ENCODE measurements at regions not wholly inside any gene's neighbourhood (a gene's known extent, or its start where the extent isn't known, plus 50 kb on each side); places are given as distances from the start of the nearest gene placed in this dataset.

- Histone ChIP-seq H3K9me3 (ENCODE audit: control insufficient read depth, low read depth, low read length) (no peaks in the 10 kb centered on the region), H3K79me2 (ENCODE audit: control insufficient read depth, insufficient read depth, low read length) (no peaks in the 10 kb centered on the region), H3K9me1 (ENCODE audit: control insufficient read depth, extremely low read depth, insufficient read depth, low read length) (no peaks in the 10 kb centered on the region), H4K20me1 (ENCODE audit: control insufficient read depth, extremely low read depth, insufficient read depth, low read length) (no peaks in the 10 kb centered on the region), H2AFZ (ENCODE audit: control insufficient read depth, low read length) (no peak overlapping the region), H3K4me3 (ENCODE audit: control insufficient read depth in 2 of 3, extremely low read depth in 1 of 3, insufficient read depth in 2 of 3, low read depth in 1 of 3, low read length in 3 of 3) (no peak overlapping the region), H3K9ac (ENCODE audit: control insufficient read depth, extremely low read depth, insufficient read depth, low read length) (no peak overlapping the region), H3K4me1 (ENCODE audit: control insufficient read depth, extremely low read depth, insufficient read depth, low read length) (no peaks in the 10 kb centered on the region), H3K4me2 (ENCODE audit: control insufficient read depth, extremely low read depth, insufficient read depth, low read depth, low read length) (no peak overlapping the region), H3K36me3 (ENCODE audit: control insufficient read depth in 2 of 2, extremely low read depth in 1 of 2, insufficient read depth in 2 of 2, low read length in 2 of 2) (no peaks in the 10 kb centered on the region), H3K27ac (ENCODE audit: control insufficient read depth, insufficient read depth, low read length) (no peak overlapping the region), H3K27me3 (ENCODE audit: control insufficient read depth, extremely low read depth, insufficient read depth, low read length) (no peaks in the 10 kb centered on the region)
- DNase-seq (ENCODE audit: low read depth, low spot score) (no peak), FAIRE-seq (no peak)
- dilution Hi-C loops (cut with MboI; ENCODE audit: extremely low pct_ligation_motif_present, low sequenced_read_pairs): no loop called here
- TF ChIP-seq CTCF (optimal IDR thresholded peaks at IDR 0.05 in 1 of 3, IDR thresholded peaks at IDR 0.05 in 1 of 3, conservative IDR thresholded peaks at IDR 0.05 in 1 of 3; ENCODE audit: extremely low read depth in 1 of 3, insufficient read depth in 2 of 3, low read length in 3 of 3) (no peak), EZH2 (IDR thresholded peaks at IDR 0.05; ENCODE audit: low read length) (no peak)
Measured at GRCh38 chr6:165110860-165111259, 198.5 kb downstream of the C6orf118 start.

- no peak overlapping the region for H3K27ac ChIP-seq (ENCODE audit: control insufficient read depth, insufficient read depth, low read length)
- TF ChIP-seq EZH2 (IDR thresholded peaks at IDR 0.05; ENCODE audit: low read length) (no peak), CTCF (optimal IDR thresholded peaks at IDR 0.05 in 1 of 3, IDR thresholded peaks at IDR 0.05 in 1 of 3, conservative IDR thresholded peaks at IDR 0.05 in 1 of 3; ENCODE audit: extremely low read depth in 1 of 3, insufficient read depth in 2 of 3, low read length in 3 of 3) (no peak)
- no peaks in the 10 kb centered on the region for H3K79me2 ChIP-seq (ENCODE audit: control insufficient read depth, insufficient read depth, low read length)
- H3K9me1 ChIP-seq (ENCODE audit: control insufficient read depth, extremely low read depth, insufficient read depth, low read length): no peaks in the 10 kb centered on the region
- H3K27me3 ChIP-seq (ENCODE audit: control insufficient read depth, extremely low read depth, insufficient read depth, low read length): no peaks in the 10 kb centered on the region
- no peak overlapping the region for H3K9ac ChIP-seq (ENCODE audit: control insufficient read depth, extremely low read depth, insufficient read depth, low read length)
- no peak overlapping the region for H2AFZ ChIP-seq (ENCODE audit: control insufficient read depth, low read length)
- dilution Hi-C loops (cut with MboI; ENCODE audit: extremely low pct_ligation_motif_present, low sequenced_read_pairs): no loop called here
- no peak overlapping the region for H3K4me3 ChIP-seq (ENCODE audit: control insufficient read depth in 2 of 3, extremely low read depth in 1 of 3, insufficient read depth in 2 of 3, low read depth in 1 of 3, low read length in 3 of 3)
- H4K20me1 ChIP-seq (ENCODE audit: control insufficient read depth, extremely low read depth, insufficient read depth, low read length): no peaks in the 10 kb centered on the region
- no peaks in the 10 kb centered on the region for H3K36me3 ChIP-seq (ENCODE audit: control insufficient read depth in 2 of 2, extremely low read depth in 1 of 2, insufficient read depth in 2 of 2, low read length in 2 of 2)
- H3K4me1 ChIP-seq (ENCODE audit: control insufficient read depth, extremely low read depth, insufficient read depth, low read length): no peaks in the 10 kb centered on the region
- no peak overlapping the region for H3K4me2 ChIP-seq (ENCODE audit: control insufficient read depth, extremely low read depth, insufficient read depth, low read depth, low read length)
- FAIRE-seq (no peak), DNase-seq (ENCODE audit: low read depth, low spot score) (no peak)
- no peaks in the 10 kb centered on the region for H3K9me3 ChIP-seq (ENCODE audit: control insufficient read depth, low read depth, low read length)
Measured at GRCh38 chr6:165109011-165109410, 200.4 kb downstream of the C6orf118 start.

Data from keratinocyte (primary cell).